Activated CD4-positive, alpha-beta T cell treated with anti-CD3 and anti-CD28 coated beads, Interleukin-2, amount 50 U/mL, for 48 hours (primary cell): ENCODE measurements at regions not wholly inside any gene's neighbourhood (a gene's known extent, or its start where the extent isn't known, plus 50 kb on each side); places are given as distances from the start of the nearest gene placed in this dataset.

Source experiments
- DNase-seq, 2 experiments: peaks; one replicate each; pipeline ENCODE4 v3.0.0-alpha.2; 2020

DNA sequence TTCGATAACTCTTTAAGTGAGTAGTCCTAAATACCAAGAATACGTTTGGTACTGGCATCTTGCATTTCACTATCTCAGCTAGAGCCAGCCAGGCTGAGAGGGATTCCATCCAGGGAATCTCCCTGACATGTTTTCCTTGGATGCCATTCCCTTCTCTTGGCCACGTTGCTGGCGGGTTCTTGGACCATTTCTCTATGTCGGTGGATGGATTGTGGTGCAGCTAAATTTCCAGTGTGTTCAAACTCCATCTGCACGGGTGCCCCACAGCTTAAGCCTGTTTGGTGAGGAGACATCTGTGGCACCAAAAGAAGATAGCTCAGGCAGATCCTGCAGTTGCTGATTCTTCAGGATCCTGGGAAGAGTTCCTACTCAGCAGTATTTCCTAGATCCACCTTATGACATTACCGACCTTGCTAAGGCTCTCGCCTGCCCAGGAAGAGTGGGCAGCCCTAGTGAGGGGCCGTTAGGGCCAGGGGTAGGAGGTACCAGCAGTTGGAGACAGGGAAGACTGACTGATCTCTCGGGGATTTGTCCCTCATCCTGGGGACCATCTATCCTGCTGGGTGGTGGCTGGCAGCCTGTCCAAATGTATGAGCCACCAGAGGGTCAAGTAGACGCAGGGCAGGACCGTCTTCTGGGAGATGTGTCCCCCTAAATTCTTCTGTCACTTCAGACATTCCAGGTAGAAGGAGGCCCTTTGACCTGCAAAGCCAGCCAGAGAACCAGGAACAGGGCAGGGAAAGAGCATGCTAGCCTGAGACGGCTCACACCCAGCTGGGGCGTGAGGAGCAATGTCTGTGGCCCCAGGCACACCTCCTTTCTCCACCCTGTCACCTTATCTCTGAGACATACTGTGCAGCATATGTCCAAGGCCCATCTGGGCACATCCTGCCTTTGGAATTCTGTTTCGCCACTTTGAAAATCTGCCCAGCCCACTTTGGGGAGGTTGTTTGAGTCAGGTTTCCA, 72.6 kb upstream of the CAPRIN2 start:
- no peak for DNase-seq

DNA sequence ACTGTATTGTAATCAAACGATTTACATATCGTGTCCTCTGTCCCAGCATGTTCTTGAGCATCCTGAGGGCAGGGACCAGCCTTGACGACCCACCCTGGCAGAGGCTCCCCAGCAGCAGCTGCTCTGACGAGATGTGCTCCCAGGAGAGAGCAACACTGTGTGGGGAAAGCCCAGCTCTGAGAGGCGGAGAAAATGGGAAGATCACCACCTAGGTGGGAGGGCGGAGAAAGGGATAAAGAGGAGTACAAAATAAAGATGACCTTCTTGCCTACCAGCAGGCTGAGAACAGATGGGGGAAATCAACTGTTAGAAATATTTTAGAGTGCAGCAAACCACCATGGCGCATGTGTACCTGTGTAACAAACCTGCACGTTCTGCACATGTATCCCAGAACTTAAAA, 71.5 kb upstream of the CAPRIN2 start:
- no peak for DNase-seq

DNA sequence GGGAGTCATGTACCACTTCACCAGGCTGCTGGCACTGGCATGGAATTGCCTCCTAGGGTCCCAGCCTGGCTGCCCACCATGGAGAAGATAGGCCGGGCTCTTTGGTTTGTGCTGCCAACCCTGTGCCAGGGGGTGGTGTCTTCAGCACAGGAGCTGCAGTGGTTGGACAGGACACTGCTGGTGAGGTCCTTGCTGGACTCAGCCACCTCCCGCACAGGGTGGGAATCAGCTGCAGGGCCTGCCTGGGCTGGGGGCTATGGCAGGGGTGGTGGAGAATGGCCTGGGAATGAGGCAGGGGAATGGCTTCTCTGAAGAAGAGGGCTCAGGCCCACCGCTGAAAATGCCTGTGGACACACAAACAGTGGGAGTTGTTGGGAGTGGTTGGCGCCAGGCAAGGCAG, 70.6 kb upstream of the CAPRIN2 start:
- no peak for DNase-seq

DNA sequence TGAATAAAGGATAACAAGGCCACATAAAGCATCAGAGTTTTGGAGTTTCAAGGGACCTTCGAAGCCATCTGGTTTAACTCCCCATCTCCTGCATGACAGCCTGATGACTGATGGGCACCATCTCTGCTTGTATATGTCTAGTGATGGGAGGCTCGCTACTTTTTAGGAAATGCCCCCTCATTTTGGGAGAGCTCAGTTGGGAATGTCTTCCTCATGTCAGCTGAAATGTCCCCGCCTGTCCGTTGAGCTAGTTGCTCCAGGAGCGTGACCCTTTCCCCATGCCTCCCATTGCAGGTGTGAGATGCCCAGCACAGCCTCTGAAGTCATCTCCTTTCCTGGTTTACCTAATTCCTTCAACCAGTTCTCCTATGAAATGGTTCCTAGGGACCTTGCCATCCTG, 69.6 kb upstream of the CAPRIN2 start:
- DNase-seq = no peak

DNA sequence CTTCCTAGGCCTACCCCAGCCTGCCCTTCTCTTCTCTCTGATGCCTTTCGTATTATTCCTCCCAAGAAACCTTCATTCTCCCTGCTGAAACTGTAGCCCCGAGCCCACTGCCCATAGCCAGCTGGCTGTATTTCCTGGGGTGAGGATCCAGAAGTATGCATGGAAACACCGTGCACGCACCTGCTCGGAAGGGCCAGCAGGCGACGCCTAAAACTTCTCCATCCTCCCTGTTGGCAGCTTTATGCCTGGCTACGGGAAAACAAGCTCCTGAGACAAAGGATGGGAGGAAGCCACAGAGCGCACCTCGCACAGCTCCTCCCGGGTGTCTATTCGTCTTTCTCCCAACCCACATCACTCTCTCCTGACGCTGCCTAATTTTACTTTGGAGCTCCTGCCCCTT, 69.0 kb upstream of the CAPRIN2 start:
- DNase-seq = no peak

DNA sequence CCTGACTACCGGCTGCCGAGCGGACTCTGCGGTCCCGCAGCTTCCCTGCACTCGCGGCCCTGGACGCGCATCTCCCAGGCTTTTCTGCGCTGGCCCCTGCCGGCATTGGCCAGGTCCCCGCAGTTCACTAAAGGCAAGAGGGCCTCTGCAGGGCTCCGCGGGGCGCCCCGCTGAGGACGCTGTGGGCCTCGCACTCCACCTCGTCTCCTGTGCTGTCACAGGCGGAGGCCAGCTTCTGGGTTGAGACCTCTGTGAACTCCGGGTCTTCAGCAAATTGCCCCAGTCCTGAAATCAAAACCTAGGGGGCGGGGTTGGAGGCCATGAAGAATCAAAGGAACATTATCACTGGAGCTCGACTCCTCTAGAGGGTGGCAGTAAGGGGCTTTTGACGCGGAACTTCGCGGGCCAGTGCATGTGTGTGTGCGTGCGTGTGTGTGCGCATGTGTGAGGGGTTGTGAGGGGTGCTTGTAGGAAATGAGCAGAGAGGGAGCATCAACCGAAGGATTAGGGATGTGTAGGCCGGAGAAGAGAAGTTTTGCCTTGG, 68.5 kb upstream of the CAPRIN2 start:
- DNase-seq = peak; percentile 39 to 50

DNA sequence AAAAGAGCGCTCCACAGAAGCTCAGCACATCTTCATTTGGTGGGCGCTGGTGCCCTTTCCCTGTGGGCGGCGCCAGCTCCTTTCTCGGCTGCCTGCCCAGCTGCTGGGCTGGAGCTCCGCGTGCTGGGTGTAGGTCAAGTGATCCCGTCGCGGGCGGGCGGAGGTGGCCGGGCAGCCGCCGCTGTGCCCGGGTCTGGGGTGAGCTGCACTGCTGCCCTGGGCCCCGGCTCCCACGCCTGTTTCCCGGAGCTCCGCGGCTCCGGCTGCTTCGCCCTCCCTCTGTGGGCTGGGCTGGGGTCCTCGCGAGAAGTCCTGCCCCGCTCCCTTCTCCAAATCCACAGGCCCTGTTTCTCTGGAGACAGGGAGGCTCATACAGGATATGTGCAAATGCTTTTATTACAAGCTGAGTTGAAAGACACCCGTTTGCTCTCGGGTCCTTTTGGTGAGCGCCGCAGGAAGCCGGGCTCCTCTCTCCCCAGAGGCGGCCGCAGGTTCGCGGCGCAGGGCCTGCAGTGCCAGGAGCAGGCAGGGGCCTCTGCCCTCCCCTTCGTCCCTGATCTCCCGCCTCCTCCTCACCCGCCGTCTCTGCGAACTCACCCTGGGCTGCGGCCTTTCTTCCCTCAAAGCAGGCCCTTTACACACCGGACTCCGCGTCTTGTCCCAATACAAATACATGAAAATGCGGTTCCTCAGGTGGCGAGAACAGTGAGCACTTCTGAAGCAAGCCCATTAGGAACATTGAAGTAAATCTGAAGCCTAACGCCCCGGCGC, 67.8 kb upstream of the CAPRIN2 start:
- DNase-seq = peak; percentile 26 to 30

DNA sequence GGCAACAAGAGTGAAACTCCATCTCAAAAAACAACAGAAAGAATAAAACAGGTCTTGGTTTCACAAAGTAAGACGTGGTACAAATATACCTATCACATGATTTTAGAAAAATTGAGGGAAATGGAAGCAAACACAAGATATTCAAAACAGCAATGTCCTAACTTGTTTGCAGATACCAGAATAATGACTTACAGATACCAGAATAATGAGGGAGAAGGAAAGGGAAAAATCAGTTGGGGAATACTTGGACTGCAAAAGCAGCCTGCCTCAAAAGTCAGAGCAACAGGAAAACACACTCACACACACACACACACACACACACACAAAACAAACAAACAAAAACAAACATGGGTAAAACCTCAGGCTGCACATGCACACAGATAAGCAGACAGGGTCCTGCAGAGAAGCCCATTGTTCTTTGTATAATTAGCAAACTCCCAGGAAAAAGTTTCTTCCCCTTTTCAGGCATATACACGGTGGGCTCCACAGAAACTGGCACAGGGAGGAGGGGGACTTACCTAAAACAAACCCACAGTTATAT, 65.7 kb upstream of the CAPRIN2 start:
- DNase-seq = no peak

DNA sequence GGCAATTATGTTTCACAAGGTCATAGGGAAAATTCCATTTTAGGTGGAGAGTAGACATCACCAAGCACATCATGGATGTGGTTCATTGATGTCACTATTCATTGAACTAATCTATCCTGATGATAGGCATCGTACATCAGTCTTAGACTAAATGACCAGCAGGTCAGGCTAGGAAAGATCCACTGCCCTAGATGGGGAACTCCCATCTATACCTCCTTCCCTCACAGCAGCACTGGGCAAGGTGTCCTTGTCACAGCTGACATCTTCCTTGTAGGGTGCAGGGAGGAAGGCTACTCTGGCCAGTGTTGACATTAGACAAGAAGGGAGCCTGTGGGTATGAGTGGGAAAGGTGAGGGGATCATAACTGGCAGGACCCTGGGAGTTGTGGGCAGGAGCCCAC, 63.8 kb upstream of the CAPRIN2 start:
- no peak for DNase-seq

DNA sequence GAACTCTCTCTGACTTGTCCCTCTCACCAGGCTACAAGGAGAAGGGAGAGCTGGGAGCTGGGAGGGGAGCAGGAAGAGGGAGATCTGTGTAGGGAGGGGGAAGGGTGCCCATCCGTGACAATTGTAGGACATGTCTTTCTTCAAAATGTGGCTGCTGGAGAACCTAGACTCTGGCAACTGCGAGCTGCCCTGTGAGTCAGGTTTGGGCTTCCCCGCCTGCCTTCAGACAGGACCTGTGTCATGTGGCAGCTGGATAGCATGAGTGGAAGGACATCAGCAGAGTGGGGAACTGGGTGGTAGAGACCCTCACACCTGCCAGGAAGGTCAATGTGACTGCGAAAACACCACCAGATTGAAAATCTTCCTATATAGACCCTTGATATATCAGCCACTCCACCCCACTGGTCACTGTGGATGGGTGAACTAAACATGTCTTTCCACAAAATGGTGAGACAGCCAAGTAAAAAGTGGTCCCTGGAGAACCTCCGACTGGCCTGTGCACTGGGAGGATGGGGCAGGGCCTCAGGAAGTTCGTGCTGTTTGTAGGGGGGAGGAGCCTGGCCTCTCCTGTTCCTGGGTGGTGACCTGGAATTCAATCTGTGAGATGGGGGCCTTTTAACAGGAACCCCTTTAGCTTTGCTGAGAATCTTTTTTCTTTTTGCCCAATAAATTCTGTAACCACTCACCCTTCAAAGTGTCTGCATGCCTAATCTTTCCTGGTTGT, 62.2 kb upstream of the CAPRIN2 start:
- no peak for DNase-seq

DNA sequence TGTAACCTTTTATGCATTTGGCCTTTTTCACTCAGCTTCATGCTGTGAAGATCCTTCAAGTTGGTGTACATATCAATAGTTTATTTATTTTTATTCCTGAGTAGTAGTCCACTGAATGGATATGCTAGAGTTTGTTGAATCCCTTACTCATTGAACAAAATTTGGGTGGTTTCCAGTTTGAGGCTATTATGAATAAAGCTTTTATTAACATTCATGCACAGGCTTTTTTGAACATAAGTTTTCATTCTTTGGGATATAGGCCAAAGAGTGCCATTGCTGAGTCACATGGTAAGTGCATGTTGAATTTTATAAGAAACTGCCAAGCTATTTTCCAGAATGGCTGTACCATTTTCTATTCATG, 59.5 kb upstream of the CAPRIN2 start:
- DNase-seq = no peak

DNA sequence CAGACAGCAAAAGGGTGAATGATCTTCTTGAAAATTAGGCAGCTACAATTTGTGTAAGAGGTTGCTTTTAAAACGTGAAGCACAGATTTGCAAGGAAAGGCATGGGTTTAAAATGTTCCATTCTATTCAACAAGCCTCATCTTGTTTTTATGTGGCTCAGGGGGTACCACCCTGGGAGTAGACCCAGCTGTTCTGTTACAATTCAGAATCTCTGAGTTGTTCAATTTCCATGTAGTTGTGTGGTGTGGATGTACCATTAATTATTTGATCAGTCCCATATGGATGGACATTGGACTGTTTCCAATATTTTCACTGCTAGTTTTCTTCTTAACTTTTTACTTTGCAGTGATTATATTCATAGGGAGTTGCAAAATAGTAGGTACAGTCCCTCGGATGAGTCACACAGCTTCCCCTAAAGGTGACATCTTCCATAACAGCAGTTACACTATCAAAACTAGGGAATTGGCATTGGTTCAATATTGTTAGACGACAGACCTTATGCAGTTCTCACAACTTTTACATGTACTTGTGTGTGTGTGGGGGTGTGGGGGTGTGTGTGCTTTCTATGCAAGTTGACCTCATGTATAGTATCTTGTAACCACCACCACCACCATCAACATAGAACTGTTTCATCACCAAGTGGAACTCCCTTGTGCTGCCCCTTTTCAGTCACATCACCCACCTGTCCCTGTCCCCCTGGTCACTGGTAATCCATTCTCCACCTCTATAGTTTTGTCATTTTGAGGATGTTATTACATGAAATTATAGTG, 59.0 kb upstream of the CAPRIN2 start:
- DNase-seq = no peak

DNA sequence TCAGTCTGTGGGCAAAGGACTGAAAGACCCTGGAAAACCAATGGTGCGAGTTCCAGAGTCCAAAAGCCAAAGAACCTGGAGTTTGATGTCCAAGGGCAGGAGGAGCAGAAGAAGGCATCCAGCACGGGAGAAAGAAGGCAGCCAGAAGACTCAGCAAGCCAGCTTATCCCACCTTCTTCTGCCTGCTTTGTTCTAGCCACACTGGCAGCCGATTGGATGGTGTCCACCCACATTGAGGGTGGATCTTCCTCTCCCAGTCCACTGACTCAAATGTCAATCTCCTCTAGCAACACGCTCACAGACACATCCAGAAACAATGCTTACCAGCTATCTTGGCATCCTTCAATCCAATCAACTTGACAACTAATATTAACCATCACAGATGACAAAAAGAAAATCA, 57.2 kb upstream of the CAPRIN2 start:
- DNase-seq = no peak

DNA sequence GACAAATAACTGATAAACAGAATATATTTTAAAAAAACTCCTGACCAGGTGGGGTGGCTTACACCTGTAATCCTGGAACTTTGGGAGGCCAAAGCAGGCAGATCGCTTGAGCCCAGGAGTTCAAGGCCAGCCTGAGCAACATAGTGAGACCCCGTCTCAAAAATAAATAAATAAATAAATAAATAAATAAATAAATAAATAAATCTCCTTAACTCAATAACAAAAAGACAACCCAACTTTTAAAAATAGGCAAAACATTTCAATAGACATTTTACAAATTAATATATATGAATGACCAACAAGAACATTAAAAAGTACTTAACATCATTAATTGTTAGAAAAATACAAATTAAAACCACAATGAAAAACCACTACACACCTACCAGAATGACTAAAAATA, 56.2 kb upstream of the CAPRIN2 start:
- DNase-seq = no peak

DNA sequence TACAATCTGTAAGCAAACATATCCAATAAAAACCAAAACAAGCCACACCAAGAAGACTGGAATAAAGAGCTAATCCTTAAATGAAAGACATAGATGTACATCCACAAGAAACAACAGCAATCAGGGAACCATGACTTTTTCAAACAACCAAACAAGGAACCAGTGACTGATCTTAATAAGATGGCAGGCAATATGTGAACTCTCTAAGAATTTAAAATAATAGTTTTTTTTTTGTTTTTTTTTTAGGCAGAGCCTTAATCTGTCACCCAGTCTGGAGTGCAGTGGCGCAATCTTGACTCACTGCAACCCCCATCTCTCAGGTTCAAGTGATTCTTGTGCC, 52.9 kb upstream of the CAPRIN2 start:
- DNase-seq = no peak

DNA sequence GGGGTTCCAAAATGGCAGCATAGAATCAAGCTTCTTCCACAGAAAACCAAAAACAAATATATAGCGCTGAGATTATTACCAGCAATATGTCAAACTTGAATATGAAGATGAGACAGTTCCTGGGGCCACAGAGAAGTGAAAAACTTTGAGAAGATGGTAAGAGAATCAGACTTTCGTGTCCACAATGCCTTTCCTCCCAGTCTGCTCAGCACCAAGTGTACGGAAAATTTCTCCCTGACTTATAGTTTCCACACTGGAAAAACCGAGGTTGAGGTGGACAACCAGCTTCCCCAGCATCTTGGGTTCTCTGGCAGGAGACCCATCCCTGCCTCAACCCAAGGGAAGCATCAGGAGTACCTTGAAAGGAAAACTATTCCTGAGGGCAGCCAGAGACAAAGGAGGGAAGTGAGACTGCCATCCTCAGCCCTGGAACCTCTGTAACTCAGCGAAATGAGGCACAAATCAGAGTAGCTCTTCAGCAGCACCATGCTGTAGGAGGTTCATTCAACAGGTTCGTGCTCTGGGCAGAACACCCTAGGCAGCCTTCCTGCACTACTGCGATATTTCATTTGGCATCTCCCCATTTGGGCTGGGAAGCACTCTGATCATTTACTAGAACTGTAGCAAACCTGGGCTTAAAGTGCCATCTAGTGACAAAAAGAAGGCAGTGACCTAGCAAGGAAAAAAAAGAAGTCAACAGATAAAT, 52.4 kb upstream of the CAPRIN2 start:
- DNase-seq = no peak

DNA sequence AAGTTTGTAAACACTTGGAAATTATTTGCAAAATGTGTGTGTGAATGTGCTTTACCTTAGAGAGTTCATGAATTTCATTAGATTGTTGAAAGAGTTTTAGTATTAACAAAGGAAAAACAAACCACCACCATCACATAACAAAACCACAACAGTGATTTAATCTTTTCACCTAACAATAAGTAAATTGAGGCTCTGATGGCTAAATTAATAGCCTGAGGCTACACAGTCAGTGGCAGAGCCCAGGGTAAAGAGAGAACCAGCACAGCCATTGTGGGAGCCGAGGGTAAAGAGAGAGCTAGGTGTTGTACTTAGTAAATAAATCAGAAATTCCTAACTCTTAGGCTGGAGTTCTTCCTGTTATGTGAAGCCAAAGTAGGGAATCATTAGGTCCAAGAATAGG, 51.2 kb upstream of the CAPRIN2 start:
- DNase-seq = no peak
